NB4 (cell line): ENCODE measurements at regions not wholly inside any gene's neighbourhood (a gene's known extent, or its start where the extent isn't known, plus 50 kb on each side); places are given as distances from the start of the nearest gene placed in this dataset.

Experiments
- CTCF ChIP-seq: IDR thresholded peaks from one replicate; pipeline ENCODE4 v1.5.1; 2012; ENCODE audit warnings: low read depth, low read length
- MAX ChIP-seq: IDR thresholded peaks from 2 replicates; pipeline ENCODE4 v1.6.1; 2011; ENCODE audit warnings: low read depth, low read length
- MYC ChIP-seq: IDR thresholded peaks from 2 replicates; pipeline ENCODE4 v1.6.1; 2011; ENCODE audit warnings: low read depth, low read length
- POLR2A ChIP-seq: IDR thresholded peaks from 2 replicates; pipeline ENCODE4 v1.6.1; 2011; ENCODE audit warnings: mild to moderate bottlenecking; ENCODE audit not compliant: insufficient read length; ENCODE audit errors: extremely low read depth

GRCh38 chr19:31553112-31553845 lies 204.0 kb upstream of the TSHZ3 start:
- TF ChIP-seq POLR2A (no peak), CTCF (no peak), MYC (no peak), MAX (no peak)
